AG04449 (cell line): ENCODE measurements at regions not wholly inside any gene's neighbourhood (a gene's known extent, or its start where the extent isn't known, plus 50 kb on each side); places are given as distances from the start of the nearest gene placed in this dataset.

Experiments used
- CTCF ChIA-PET: fragments of 350-600 bp; formaldehyde crosslinking; extraction: SDS; loops from one replicate; lab custom pipeline; 2021; ENCODE audit warnings: antibody characterized with exemption; lab: Yijun Ruan, JAX
- POLR2A ChIA-PET: fragments of 400-600, 350-600 bp; formaldehyde crosslinking; extraction: SDS; loops from one replicate; lab custom pipeline; 2020; ENCODE audit warnings: antibody characterized with exemption, inconsistent platforms; lab: Yijun Ruan, JAX
- DNase-seq: peaks from one replicate; pipeline ENCODE4 v3.0.0-alpha.2; 2010; ENCODE audit warnings: low read depth, low spot score
- H3K4me3 ChIP-seq: 2 replicates; pipeline ENCODE4 v1.5.1; 2011; ENCODE audit warnings: low read depth, mild to moderate bottlenecking, control low read depth, low read length
- TF ChIP-seq, protein P1 (sequence below): IDR thresholded peaks from one replicate; pipeline ENCODE4 v1.5.1; 2011; ENCODE audit warnings: mild to moderate bottlenecking, moderate library complexity, low read length, control low read depth, inconsistent platforms; ENCODE audit not compliant: insufficient read depth; ENCODE audit errors: missing control alignments

- TF ChIP-seq, protein P1, sequence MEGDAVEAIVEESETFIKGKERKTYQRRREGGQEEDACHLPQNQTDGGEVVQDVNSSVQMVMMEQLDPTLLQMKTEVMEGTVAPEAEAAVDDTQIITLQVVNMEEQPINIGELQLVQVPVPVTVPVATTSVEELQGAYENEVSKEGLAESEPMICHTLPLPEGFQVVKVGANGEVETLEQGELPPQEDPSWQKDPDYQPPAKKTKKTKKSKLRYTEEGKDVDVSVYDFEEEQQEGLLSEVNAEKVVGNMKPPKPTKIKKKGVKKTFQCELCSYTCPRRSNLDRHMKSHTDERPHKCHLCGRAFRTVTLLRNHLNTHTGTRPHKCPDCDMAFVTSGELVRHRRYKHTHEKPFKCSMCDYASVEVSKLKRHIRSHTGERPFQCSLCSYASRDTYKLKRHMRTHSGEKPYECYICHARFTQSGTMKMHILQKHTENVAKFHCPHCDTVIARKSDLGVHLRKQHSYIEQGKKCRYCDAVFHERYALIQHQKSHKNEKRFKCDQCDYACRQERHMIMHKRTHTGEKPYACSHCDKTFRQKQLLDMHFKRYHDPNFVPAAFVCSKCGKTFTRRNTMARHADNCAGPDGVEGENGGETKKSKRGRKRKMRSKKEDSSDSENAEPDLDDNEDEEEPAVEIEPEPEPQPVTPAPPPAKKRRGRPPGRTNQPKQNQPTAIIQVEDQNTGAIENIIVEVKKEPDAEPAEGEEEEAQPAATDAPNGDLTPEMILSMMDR: no peak
- CTCF ChIA-PET: no interaction called here
- POLR2A ChIA-PET: no interaction called here
- DNase-seq: no peak
- H3K4me3 ChIP-seq: no peak overlapping the region
Observed at GRCh38 chr9:22363421-22363887, 83.2 kb upstream of the DMRTA1 start.

- POLR2A ChIA-PET: no interaction called here
- no peak overlapping the region for H3K4me3 ChIP-seq
- TF ChIP-seq, protein P1: no peak
- CTCF ChIA-PET: no interaction called here
- no peak for DNase-seq
Observed at GRCh38 chr9:22373636-22374035, 73.0 kb upstream of the DMRTA1 start.

DNA sequence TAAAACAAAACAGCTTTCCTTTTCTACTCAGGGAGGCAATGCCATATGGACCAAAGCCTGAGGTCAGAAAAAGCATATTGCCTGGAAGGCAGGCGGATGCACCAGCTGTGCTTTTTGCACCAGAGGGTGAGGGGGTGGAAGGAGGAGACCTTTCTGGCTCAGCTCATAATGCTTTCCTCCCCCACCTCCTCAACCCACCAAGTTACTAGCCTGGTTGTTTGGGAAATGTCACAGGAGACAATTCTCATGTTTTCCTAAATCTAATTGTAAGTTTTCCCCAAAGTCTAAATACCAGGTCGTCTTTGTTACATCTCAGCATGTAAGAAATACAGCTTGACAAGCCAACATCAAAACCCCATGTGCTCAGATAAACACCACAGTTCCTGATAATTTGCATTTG lies 72.6 kb upstream of the DMRTA1 start:
- TF ChIP-seq, protein P1: no peak
- ChIA-PET CTCF (no interaction called here), POLR2A (no interaction called here)
- no peak overlapping the region for H3K4me3 ChIP-seq
- no peak for DNase-seq

DNA sequence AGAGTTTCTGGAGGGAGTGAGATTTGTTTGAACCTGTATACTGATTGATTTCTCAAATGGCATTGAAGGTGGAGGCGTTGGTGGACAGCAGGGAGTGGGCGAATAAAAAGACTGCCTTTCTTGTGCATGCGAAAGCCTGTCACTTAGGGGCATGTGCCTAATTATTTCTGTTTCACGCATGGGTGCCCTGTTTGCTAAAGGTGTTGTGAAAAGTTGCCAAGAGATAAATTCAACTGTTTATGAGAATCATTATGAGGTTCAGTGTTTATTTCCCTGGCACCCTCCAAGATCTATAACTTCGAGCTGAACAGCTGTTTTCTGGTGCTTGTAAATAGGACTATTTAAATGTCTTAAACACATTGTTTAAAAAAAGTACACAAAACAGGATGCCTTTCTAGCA lies 67.4 kb upstream of the DMRTA1 start:
- POLR2A ChIA-PET: no interaction called here
- H3K4me3 ChIP-seq: no peak overlapping the region
- CTCF ChIA-PET: no interaction called here
- TF ChIP-seq, protein P1: no peak
- no peak for DNase-seq

DNA sequence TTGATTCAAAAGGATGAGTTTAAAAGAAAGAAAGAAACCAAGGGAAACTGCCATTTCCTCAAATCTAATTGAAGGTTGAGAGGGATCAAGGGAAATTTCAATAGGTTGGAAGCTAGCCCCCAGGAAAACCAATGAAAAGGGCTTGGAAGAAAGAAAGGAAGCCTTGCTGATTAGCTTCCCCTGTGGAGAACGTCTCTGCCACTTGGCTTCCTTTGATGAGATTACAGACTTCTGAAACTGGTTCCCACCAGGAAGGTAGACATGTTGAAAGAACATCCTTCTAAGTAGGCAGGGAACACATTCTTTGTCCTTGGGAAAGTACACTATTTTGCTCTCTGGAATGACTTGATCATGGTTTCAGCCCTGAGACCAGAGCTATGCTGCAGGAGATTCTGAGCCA lies 65.5 kb upstream of the DMRTA1 start:
- ChIA-PET CTCF (no interaction called here), POLR2A (no interaction called here)
- H3K4me3 ChIP-seq: no peak overlapping the region
- no peak for DNase-seq
- TF ChIP-seq, protein P1: no peak

DNA sequence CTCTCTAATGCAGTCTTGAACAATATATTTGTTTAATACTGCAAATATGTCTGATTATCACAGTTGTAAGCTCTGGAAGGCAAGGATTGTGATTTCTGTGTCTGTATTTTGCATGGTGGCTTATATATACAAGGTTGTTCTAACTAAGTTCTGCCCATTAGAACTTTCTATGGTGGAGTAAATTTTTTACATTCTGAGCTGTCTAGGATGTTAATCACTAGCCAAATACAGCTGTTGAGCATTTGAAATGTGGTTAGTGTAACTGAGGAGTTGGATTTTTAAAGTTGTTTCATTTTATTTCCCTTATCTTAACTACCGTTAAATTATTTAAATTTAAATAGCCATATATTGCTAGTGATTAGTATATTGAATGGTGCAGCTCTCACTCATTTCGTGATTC lies 64.3 kb upstream of the DMRTA1 start:
- H3K4me3 ChIP-seq: no peak overlapping the region
- TF ChIP-seq, protein P1: no peak
- DNase-seq: no peak
- POLR2A ChIA-PET: no interaction called here
- CTCF ChIA-PET: no interaction called here
